GM23248 (cell line): ENCODE measurements at regions not wholly inside any gene's neighbourhood (a gene's known extent, or its start where the extent isn't known, plus 50 kb on each side); places are given as distances from the start of the nearest gene placed in this dataset.
"Not testable (repeated sequence)": the region's sequence is repeated elsewhere in the genome, so short reads cannot be mapped to it uniquely, and the experiment has no call there.

Experiments
- DNase-seq: peaks from one replicate; pipeline ENCODE4 v3.0.0-alpha.2; 2015
- H2AFZ ChIP-seq: fragments of 200-600 bp; sonication (generic); 2 replicates; pipeline ENCODE4 v1.6.1; 2016; ENCODE audit warnings: antibody characterized with exemption
- H3F3A ChIP-seq: fragments of 200-600 bp; sonication (generic); 2 replicates; pipeline ENCODE4 v1.6.1; 2016; ENCODE audit warnings: mild to moderate bottlenecking, antibody characterized with exemption, mixed run types; ENCODE audit not compliant: insufficient read depth
- H3K27ac ChIP-seq: fragments of 200-600 bp; sonication (generic); 2 replicates; pipeline ENCODE4 v1.5.1; 2016; ENCODE audit warnings: mild to moderate bottlenecking
- H3K27me3 ChIP-seq: fragments of 200-600 bp; sonication (generic); replicated peaks from 2 replicates; pipeline ENCODE4 v1.6.1; 2016; ENCODE audit warnings: mild to moderate bottlenecking; ENCODE audit not compliant: insufficient read depth
- H3K36me3 ChIP-seq: fragments of 200-600 bp; sonication (generic); 2 replicates; pipeline ENCODE4 v1.6.1; 2016; ENCODE audit warnings: low read depth, mild to moderate bottlenecking
- H3K4me1 ChIP-seq: fragments of 200-600 bp; sonication (generic); 2 replicates; pipeline ENCODE4 v1.6.1; 2016; ENCODE audit warnings: mild to moderate bottlenecking; ENCODE audit not compliant: insufficient read depth
- H3K4me2 ChIP-seq: fragments of 200-600 bp; sonication (generic); one replicate; pipeline ENCODE4 v1.6.1; 2016; ENCODE audit warnings: mild to moderate bottlenecking; ENCODE audit not compliant: unreplicated experiment
- H3K4me3 ChIP-seq: fragments of 200-600 bp; sonication (generic); 2 replicates; pipeline ENCODE4 v1.5.1; 2016; ENCODE audit warnings: mild to moderate bottlenecking
- H3K79me2 ChIP-seq: fragments of 200-600 bp; sonication (generic); 2 replicates; pipeline ENCODE4 v1.6.1; 2016; ENCODE audit warnings: mild to moderate bottlenecking; ENCODE audit not compliant: insufficient read depth
- H3K9ac ChIP-seq: fragments of 200-600 bp; sonication (generic); 2 replicates; pipeline ENCODE4 v1.6.1; 2016; ENCODE audit warnings: mild to moderate bottlenecking
- H3K9me2 ChIP-seq: fragments of 200-600 bp; sonication (generic); 2 replicates; pipeline ENCODE4 v1.6.1; 2016; ENCODE audit warnings: mixed run types, mild to moderate bottlenecking, moderate library complexity; ENCODE audit not compliant: insufficient read depth
- H3K9me3 ChIP-seq: fragments of 200-600 bp; sonication (generic); one replicate; pipeline ENCODE4 v1.6.1; 2017; ENCODE audit warnings: low read depth
- H4K20me1 ChIP-seq: fragments of 200-600 bp; sonication (generic); 2 replicates; pipeline ENCODE4 v1.6.0; 2016; ENCODE audit not compliant: insufficient read depth
- WGBS, 2 experiments: methylation state at CpG; one replicate each; pipeline ENCODE4 v1.1.6; 2015 to 2017; ENCODE audit warnings: low lambda C conversion rate in 2 of 2, low coverage in 1 of 2; ENCODE audit errors: missing lambda C conversion rate in 2 of 2; 5-methylcytosine and 5-hydroxymethylcytosine counted together
- in situ Hi-C: fragments of 300-500 bp; cut with MboI; formaldehyde crosslinking; loops from 2 replicates; pipeline ENCODE4 v1.15.0; 2020

- H4K20me1 ChIP-seq, H3K27ac ChIP-seq, H3F3A ChIP-seq, H3K36me3 ChIP-seq, H3K4me2 ChIP-seq, H3K9me2 ChIP-seq, H3K4me3 ChIP-seq, H3K4me1 ChIP-seq, DNase-seq, H3K27me3 ChIP-seq, H2AFZ ChIP-seq, H3K9me3 ChIP-seq, in situ Hi-C loops, H3K9ac ChIP-seq: not testable (repeated sequence)
- H3K79me2 ChIP-seq = peaks cover 49% of the 10 kb centered on the region
Observed at GRCh38 chr1:120552190-120552589, 137.4 kb downstream of the NBPF8 start.

- H4K20me1 ChIP-seq, H3K4me1 ChIP-seq, H3K27ac ChIP-seq, H3K9me3 ChIP-seq, in situ Hi-C loops, H3K4me2 ChIP-seq, H3K36me3 ChIP-seq, H2AFZ ChIP-seq, H3F3A ChIP-seq, H3K27me3 ChIP-seq, H3K9me2 ChIP-seq: not testable (repeated sequence)
- peaks cover 33% of the 10 kb centered on the region for H3K79me2 ChIP-seq
- H3K9ac ChIP-seq = peak overlapping the region; percentile 75
- H3K4me3 ChIP-seq = peak overlapping the region; percentile 83
- DNase-seq = peak; percentile 30
- WGBS, 2 experiments = 0% methylated on average over 8 of the region's 46 CpGs
Observed at GRCh38 chr1:120557605-120558302, 142.9 kb downstream of the NBPF8 start.

GRCh38 chr1:120558303-120559060, 143.6 kb downstream of the NBPF8 start:
- H3K9me2 ChIP-seq, H3K9me3 ChIP-seq, H3K27me3 ChIP-seq, in situ Hi-C loops, H3K4me2 ChIP-seq, H3K4me1 ChIP-seq, H2AFZ ChIP-seq, H3K36me3 ChIP-seq, H4K20me1 ChIP-seq, H3F3A ChIP-seq: not testable (repeated sequence)
- Histone ChIP-seq H3K4me3 (peak overlapping the region; percentile 63), H3K79me2 (peaks cover 33% of the 10 kb centered on the region), H3K27ac (peak overlapping the region; percentile 37; the same call in 1 of the 2 replicates), H3K9ac (peak overlapping the region; percentile 63)
- WGBS, 2 experiments = 0 to 1% methylated on average over 11 to 14 of the region's 72 CpGs
- DNase-seq = peak; percentile 78

GRCh38 chr1:120561767-120562166, 146.9 kb downstream of the NBPF8 start:
- H2AFZ ChIP-seq, H3K27ac ChIP-seq, H3K4me1 ChIP-seq, in situ Hi-C loops, H3K9me2 ChIP-seq, DNase-seq, H3K9me3 ChIP-seq, H3K36me3 ChIP-seq, H3K9ac ChIP-seq, H3F3A ChIP-seq, H3K4me3 ChIP-seq, H3K79me2 ChIP-seq, H4K20me1 ChIP-seq, H3K27me3 ChIP-seq, H3K4me2 ChIP-seq: not testable (repeated sequence)
- 54 to 70% methylated on average over 3 of the region's 3 CpGs for WGBS, 2 experiments

GRCh38 chr1:120565396-120565795, 150.6 kb downstream of the NBPF8 start:
- WGBS, 2 experiments = no CpG with 5 or more reads among the region's 1 CpG
- H3K4me3 ChIP-seq, H4K20me1 ChIP-seq, H3K4me2 ChIP-seq, H3K9me3 ChIP-seq, H3K36me3 ChIP-seq, H3K9ac ChIP-seq, H3K9me2 ChIP-seq, H3K27me3 ChIP-seq, H3K79me2 ChIP-seq, H2AFZ ChIP-seq, H3K27ac ChIP-seq, H3K4me1 ChIP-seq, H3F3A ChIP-seq, in situ Hi-C loops, DNase-seq: not testable (repeated sequence)

- H3K4me3 ChIP-seq, DNase-seq, H3K4me2 ChIP-seq, H4K20me1 ChIP-seq, H3K36me3 ChIP-seq, in situ Hi-C loops, H2AFZ ChIP-seq, H3K27me3 ChIP-seq, H3K79me2 ChIP-seq, H3K4me1 ChIP-seq, H3K9me2 ChIP-seq, H3F3A ChIP-seq, H3K9me3 ChIP-seq: not testable (repeated sequence)
- Histone ChIP-seq H3K27ac (peak overlapping the region; percentile 82), H3K9ac (0 out of 2 replicates have a peak overlapping the region, but pooled peaks have one; percentile 50)
- WGBS, 2 experiments = no CpG with 5 or more reads among the region's 3 CpGs
Observed at GRCh38 chr1:120567620-120568019, 152.8 kb downstream of the NBPF8 start.

- in situ Hi-C loops, H3K9me3 ChIP-seq, H3K4me2 ChIP-seq, H2AFZ ChIP-seq, DNase-seq, H3K4me1 ChIP-seq, H3K9ac ChIP-seq, H3F3A ChIP-seq, H3K9me2 ChIP-seq, H3K27me3 ChIP-seq, H3K27ac ChIP-seq, H3K4me3 ChIP-seq, H3K36me3 ChIP-seq, H3K79me2 ChIP-seq, H4K20me1 ChIP-seq: not testable (repeated sequence)
- no CpG with 5 or more reads among the region's 1 CpG for WGBS, 2 experiments
Observed at GRCh38 chr1:120575201-120575600, 148.5 kb upstream of the NBPF26 start.
